HG02763 (cell line): ENCODE measurements at regions not wholly inside any gene's neighbourhood (a gene's known extent, or its start where the extent isn't known, plus 50 kb on each side); places are given as distances from the start of the nearest gene placed in this dataset.
"Not testable (repeated sequence)": the region's sequence is repeated elsewhere in the genome, so short reads cannot be mapped to it uniquely, and the experiment has no call there.

Experiments used
- ATAC-seq: cut with Tn5 transposase; IDR thresholded peaks from one replicate; pipeline ENCODE4 v1.9.1; 2021; ENCODE audit warnings: mild to moderate bottlenecking, moderate library complexity; ENCODE audit not compliant: unreplicated experiment

DNA sequence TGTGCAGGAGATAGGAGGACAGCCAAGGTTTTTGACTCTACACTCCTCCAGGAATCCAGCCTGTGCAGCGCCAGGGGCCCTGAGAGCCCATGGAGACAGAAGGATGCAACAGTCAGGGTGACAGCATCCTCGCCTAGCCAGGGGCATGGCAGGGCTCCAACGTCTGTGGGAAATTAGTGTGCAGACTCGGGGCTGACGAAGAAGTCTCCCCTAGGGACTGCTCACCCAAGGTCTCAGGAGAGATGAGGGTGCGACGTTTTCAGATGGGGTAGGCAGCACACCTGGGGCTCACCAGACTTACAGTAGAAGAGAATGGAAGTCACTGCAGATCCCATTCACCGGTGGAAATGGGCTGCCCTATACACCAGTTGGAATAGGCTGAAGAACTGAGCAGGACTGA is 241.7 kb downstream of the SETD4 start:
- ATAC-seq: no peak

DNA sequence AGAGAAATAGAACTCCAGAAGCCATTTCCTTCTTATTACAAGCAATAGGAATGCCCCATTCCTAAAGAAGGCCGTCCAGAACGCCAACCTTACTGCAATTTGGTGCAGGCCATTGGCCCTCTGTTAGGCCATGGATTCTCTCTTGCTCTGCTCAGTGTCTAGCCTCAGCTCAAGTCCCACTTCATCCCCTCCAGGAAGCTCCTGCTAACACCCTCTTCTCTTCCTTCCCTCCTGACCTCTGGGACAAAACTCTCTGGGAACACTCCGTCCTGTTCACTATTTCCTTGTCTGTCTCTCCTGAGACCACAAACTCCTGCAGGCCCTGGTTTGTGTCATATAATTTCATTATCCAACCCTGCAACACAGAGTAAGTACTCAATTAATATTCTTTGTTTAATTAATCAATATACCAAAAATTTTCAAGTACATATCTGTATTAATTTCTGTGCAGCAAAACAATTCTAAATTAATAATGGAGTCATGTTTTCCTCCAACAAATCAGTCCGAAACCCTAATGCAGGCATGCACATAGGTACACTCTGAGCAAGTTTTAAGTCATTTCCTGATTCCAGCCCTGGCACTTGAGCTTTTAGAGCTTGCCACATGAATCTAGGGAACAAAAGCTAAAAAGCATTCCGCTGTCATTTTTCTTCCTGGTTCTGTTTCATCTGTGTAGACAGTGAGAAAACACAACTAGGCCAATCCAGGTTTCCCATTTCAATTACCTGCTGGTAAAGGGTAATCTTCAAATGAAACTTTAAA is 245.3 kb downstream of the SETD4 start:
- no peak for ATAC-seq

DNA sequence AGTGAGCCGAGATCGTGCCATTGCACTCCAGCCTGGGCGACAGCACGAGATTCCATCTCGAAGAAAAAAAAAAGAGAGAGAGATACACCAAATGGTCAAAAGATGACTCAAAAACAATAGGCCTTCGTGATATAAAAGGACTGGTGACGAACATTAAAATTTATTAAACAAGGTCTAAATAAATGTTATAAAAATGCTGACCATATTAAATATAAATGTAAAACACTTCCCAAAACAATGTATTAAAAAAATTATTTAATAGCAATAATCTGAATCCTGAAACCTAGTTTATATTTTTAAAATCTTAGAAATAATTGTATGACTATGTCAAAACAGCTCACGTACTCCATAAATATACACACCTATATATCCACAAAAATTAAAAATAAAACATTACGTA is 247.6 kb downstream of the SETD4 start:
- ATAC-seq: no peak

DNA sequence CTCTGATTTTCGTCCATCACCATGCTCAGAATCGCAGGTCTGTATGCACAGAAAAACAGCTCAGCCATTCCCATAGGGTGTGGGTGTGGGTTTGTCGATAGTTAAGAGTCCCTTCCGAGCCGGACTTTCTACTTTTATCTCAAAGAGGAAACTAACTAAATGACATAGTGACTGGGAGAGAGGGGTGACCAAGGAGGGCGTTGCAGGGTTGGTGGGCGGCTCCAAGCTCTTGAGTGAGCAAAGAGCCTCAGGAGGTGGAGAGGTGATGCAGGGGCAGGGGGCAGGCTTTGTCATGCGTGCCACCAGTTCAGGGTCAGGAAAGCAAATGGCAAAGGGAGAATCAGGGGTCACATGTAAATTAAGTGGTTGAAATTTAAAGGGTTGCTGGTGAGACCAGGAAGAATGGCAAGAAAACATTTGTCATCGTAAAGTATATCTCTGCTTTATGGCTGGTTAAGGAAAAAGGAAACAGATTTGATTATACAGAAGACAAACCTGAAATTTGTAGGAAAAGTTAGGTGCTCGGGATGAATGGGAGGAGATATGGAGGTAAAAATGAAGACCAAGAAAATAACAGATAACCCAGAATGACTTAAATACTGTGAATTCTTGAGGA is 249.0 kb downstream of the SETD4 start:
- no peak for ATAC-seq

DNA sequence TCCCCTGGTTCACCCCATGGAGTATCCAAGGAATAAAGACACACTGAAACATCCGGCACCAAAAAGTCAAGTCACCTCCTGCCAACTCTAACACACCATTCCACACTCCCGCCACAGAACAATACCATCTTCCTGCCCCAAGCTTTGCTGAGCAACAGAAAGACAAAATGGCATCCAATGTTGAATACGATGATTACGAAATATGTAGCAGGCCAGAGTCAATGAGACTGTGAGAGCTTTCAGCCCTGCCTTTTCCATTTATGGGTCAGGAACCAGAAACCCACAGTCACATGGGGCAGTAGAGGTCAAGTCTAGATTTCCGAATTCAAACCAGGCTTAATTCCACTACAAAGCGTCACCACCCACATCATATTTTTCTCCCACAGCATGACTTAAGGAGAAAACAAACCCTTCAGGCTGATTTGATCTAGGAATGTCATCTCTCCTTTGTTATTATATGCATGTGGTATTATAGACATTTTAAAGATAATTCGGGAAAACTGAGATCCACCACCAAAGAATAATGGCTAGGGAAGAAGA is 249.8 kb downstream of the SETD4 start:
- no peak for ATAC-seq

DNA sequence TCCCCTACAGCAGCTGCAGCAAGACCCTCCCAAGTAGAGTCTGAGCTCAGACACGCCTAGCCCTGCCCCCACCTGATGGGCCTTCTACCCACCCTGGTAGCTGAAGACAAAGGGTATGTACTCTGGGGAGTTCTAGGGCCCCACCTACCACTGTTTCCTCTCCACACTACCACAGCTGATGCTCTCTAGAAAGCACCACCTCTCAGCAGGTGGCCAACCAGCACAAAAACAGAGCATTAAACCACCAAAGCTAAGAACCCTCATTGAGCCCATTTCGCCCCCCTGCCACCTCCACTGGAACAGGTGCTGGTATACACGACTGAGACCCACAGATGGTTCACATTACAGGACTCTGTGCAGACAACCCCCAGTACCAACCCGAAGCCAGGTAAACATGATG is 258.9 kb downstream of the SETD4 start:
- no peak for ATAC-seq

DNA sequence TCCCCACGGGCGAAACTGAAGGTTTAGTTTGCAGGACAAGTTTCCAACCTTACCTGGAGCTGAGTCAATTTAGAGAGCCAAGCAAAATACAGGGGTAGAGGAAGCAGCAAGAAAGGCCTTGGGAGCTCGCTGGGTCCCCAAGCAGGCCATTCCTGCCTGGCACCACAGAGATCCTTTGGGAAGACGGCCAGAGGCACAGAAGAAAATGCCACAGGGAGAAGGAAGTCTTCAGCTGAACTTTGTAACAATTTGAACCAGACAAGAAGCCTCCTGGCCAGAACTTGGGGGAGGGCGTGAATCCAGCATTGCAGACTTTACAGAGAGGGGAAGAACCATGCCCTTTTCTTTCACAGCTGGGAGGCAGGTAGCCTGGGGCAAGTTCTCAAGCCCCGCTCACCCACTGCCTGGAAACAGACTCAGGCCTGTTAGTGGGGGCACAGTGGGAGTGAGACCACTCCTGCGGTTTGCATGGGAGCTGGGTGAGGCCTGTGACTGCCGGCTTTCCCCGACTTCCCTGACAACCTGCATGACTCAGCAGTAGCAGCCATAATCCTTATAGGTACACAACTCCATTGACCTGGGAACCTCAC is 259.4 kb downstream of the SETD4 start:
- not testable (repeated sequence) for ATAC-seq

DNA sequence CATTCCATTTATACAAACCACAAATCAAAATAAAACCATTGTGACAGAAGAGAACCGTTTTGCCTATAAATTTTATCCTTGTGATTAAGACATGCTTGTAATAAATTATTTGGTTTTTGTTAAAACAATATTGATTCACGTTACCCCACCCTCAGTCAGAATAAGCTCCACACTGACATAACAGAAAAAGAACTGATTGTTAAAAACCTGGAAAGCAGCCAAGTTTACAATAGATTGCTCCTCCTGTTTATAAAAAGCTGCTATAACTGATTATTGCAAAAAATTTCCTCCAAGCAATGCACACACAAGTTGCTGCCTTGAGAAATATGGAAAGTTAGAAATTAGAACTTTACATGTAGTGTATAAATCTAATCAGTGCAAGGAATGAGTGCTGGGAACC is 263.5 kb downstream of the SETD4 start:
- no peak for ATAC-seq

- not testable (repeated sequence) for ATAC-seq
Observed at GRCh38 chr21:35794527-35794926, 265.8 kb downstream of the SETD4 start.

DNA sequence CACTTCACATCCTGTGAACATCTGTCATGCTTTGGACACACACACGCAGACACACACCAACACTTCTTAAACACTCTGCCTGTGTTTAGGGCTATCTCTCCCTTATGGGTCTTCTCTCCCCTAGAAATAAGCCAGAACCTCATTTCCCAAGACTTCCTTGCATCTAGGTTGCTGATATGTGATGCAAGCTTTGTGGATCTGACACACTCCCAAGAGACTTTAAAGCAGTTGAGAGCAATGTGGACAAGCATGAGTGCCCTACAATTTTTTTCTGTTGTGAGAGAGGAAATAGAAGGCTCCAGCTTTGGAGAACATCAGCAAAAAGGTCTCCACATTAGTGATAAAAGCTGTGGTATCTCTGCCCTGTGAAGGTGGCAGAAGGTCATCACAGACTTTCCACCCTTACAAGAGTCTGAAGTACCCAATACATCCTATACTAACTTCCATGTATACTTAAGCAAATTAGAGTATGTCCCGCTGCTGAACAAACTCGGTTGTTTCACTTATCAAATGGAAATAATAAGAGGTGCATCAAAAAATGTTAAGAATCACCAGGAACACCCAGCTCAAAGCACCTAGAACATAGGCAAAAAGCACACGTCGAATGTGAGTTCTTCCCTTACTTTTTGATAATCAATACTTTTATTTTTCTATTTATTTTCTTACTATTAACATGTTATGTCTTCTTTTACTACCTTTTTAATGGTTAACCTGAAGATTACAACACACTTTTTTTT is 267.6 kb downstream of the SETD4 start:
- no peak for ATAC-seq

DNA sequence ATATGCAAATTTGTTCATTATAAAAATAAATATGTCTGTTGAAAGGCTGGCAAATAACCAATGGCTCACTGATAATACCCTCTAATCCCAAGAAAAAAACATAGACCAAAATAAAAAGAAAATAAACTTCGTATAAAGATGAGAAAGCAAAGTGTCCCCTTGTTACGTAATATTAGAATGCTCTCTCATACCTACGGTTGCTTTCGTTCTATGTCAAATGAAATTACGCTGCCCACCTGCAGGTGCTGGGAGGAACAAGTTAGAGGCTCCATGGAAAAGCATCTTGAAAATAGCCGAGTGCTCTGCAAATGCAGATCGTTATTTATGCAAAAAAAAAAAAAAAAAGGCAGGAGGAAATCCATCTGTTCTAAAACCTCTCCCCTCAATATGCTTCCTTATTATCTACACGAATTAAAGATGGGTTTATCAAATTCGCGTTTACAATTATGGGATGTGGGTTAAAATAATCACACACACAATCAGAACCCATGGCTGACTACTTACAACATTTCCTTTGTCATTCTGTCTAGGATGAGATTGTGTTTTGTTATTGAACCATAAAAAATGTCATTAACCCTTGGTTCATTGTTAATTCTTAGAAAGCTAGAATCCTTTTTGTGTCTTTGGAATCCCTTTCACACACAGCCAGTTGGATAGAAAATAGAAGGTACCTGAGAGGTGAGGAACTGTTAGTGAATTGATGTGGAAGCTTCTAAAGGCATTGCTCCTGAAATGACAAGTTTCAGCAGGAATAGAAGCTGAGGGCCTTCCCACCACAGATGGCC is 268.6 kb downstream of the SETD4 start:
- no peak for ATAC-seq

DNA sequence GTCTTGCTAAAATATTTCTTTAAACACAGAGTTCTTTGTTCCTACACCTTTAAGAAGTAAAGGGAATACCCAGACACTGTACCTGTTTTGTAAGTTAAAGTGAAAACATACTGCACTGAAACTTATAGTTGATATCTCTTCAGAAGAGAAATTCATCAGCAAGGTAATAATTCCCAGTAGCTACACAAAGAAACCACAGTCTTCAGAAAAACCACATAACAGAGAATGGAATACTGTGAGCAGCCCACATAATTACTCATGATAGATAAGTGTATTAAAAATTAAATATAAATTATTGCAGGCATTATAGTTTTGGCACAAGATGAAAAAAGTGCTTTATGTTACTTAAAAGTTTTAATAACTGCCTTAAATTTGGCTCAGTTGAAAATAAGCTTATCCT is 276.6 kb downstream of the SETD4 start:
- no peak for ATAC-seq

DNA sequence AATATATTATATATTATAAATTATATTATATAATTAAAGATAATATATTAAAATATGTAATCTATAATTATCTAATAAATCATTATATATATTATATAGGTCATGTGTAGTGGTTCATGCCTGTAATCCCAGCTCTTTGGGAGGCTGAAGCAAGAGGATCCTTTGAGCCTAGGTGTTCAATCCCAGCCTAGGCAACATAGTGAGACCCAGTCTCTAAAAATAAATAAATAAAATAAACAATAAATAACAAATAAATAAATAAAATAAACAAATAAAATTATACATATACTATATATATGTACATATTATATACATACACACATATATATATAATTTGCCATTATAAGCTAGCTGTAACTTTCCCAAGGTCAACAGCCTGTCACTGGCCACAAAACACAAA is 277.7 kb downstream of the SETD4 start:
- ATAC-seq: no peak

DNA sequence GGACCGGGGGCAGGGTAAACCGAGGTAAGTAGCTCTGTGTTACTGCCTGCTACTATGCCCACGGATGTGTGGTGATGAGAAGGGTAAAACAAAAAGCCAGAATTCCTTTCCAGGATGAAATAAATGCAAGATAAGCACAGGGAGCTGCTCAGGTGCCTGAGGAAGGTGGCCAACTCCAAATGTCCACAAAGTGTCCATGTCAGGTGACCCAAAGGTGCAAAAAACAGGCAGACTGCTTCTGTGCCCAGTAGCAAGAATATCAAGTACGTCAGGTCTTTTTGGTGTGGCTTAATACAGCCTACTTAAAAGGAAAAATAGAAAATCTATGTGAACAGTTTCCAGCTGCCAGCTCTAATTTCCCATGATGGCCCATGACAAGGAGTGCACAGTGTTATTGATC is 279.3 kb downstream of the SETD4 start:
- ATAC-seq: no peak

- no peak for ATAC-seq
Observed at GRCh38 chr21:35779690-35780570, 280.4 kb downstream of the SETD4 start.

DNA sequence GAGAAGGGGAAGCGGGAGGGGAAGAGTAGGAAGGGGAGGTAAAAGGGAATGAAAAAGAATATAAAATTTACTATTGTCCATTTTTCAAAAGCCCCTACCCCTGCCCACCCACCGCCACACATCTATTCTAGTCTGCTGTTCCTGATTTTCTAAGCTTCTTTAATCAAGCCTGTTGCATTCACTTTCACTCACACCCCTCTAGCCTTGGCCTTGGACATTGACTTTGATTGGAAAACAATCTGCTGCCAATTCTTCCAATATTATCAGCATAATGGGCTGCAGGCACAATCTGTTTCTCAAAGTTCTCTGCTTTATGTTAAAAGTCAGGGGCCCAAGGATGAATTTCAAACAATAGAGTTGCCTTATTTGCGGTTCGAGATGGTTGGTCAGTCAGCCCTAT is 281.2 kb downstream of the SETD4 start:
- ATAC-seq: no peak

GRCh38 chr21:35777081-35777480 is 283.2 kb downstream of the SETD4 start:
- no peak for ATAC-seq

GRCh38 chr21:35775778-35776544 is 284.4 kb downstream of the SETD4 start:
- no peak for ATAC-seq
